PFSK-1 (cell line): ENCODE measurements at regions not wholly inside any gene's neighbourhood (a gene's known extent, or its start where the extent isn't known, plus 50 kb on each side); places are given as distances from the start of the nearest gene placed in this dataset.

ENCODE experiments used
- FOXP2 ChIP-seq: optimal IDR thresholded peaks from 2 replicates; pipeline ENCODE3; 2011; ENCODE audit warnings: borderline replicate concordance, control low read depth, inconsistent platforms; ENCODE audit not compliant: insufficient read depth; ENCODE audit errors: extremely low read length, extremely low read depth
- POLR2AphosphoS5 ChIP-seq: IDR thresholded peaks from 2 replicates; pipeline ENCODE4 v1.6.1; 2012; ENCODE audit warnings: low read depth, mild to moderate bottlenecking, control low read depth, low read length, moderate library complexity
- SIN3A ChIP-seq: IDR thresholded peaks from 2 replicates; pipeline ENCODE4 v1.6.1; 2012; ENCODE audit warnings: mild to moderate bottlenecking, low read length, moderate library complexity, borderline replicate concordance; ENCODE audit not compliant: insufficient read depth
- TAF1 ChIP-seq: IDR thresholded peaks from 2 replicates; pipeline ENCODE4 v1.6.1; 2012; ENCODE audit warnings: low read length, control low read depth, borderline replicate concordance; ENCODE audit not compliant: insufficient read depth
- TF ChIP-seq, protein P1 (sequence below), 2 experiments: IDR thresholded peaks; 2 replicates each; pipeline versions ENCODE4 v1.6.1 to v1.8.0; 2011 to 2012; ENCODE audit warnings: low read depth in 2 of 2, low read length in 2 of 2, control low read depth in 1 of 2, inconsistent platforms in 1 of 2, mild to moderate bottlenecking in 1 of 2, moderate library complexity in 1 of 2; ENCODE audit not compliant: insufficient read depth in 1 of 2

DNA sequence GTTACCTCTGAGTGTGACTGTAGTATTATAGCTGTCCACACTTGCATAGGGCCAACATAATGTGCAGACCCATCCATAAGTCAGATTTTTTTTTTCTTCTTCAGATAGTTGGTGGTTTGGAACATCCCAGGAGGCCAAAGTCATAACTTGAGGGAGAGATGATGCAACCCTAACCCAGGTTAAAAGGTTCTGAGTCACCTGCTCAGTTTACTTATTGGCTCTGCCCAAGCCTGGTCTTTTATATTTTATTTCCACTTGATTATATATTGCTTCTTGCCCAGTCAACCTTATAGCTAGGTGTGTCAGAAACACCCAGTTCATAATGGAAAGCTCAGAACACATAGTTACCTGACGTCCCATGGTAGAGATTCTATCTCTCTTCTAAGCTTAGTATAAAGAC, 113.1 kb upstream of the PCSK1 start:
- TF ChIP-seq SIN3A (no peak), POLR2AphosphoS5 (no peak), FOXP2 (no peak), TAF1 (no peak)
- TF ChIP-seq, protein P1, sequence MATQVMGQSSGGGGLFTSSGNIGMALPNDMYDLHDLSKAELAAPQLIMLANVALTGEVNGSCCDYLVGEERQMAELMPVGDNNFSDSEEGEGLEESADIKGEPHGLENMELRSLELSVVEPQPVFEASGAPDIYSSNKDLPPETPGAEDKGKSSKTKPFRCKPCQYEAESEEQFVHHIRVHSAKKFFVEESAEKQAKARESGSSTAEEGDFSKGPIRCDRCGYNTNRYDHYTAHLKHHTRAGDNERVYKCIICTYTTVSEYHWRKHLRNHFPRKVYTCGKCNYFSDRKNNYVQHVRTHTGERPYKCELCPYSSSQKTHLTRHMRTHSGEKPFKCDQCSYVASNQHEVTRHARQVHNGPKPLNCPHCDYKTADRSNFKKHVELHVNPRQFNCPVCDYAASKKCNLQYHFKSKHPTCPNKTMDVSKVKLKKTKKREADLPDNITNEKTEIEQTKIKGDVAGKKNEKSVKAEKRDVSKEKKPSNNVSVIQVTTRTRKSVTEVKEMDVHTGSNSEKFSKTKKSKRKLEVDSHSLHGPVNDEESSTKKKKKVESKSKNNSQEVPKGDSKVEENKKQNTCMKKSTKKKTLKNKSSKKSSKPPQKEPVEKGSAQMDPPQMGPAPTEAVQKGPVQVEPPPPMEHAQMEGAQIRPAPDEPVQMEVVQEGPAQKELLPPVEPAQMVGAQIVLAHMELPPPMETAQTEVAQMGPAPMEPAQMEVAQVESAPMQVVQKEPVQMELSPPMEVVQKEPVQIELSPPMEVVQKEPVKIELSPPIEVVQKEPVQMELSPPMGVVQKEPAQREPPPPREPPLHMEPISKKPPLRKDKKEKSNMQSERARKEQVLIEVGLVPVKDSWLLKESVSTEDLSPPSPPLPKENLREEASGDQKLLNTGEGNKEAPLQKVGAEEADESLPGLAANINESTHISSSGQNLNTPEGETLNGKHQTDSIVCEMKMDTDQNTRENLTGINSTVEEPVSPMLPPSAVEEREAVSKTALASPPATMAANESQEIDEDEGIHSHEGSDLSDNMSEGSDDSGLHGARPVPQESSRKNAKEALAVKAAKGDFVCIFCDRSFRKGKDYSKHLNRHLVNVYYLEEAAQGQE (IDR thresholded peaks at IDR 0.05; ENCODE audit: insufficient read depth in 1 of 2, low read depth in 2 of 2, low read length in 2 of 2) = no peak

DNA sequence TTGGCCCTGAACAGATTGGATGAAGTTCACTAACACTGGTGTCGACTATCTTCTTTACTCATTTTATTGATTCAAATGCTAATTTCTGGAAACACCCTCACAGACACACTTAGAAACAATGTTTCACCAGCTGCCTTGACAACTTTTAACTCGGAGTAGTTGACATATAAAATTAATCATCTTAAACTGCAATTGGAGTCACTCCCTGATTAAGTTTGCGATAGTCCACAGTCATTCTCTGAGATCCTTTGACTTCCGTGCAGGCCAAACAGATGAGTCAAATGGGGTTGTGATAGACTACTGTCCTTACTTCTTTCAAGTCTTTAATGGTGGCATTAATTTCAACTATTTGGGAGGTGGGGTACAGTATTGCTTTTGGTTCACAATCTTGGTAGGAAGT, 114.4 kb upstream of the PCSK1 start:
- TF ChIP-seq SIN3A = no peak
- TF ChIP-seq, protein P1 (IDR thresholded peaks at IDR 0.05; ENCODE audit: insufficient read depth in 1 of 2, low read depth in 2 of 2, low read length in 2 of 2) = no peak
- no peak for TF ChIP-seq FOXP2
- TF ChIP-seq TAF1 = no peak
- no peak for TF ChIP-seq POLR2AphosphoS5

DNA sequence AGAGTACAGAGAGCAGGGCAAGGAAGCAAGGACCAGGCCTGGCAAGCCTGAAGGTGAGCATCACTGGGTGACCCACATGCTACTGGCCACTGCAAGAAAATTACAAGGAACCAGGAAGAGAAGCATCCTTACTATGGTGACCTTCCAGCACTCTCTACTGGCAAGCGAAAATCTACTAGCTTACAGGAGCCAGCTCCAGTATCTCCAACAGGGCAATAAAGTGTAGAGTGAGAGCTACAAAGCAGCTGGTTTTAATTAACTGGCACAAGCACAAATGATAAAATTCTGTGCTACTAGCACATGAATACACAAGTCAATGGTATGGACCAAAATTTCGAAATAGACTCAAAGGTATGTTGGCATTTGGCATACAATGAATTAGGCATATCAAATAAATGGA, 113.3 kb upstream of the CAST start:
- TF ChIP-seq, protein P1 (IDR thresholded peaks at IDR 0.05; ENCODE audit: insufficient read depth in 1 of 2, low read depth in 2 of 2, low read length in 2 of 2) = no peak
- TF ChIP-seq TAF1 (no peak), FOXP2 (no peak), POLR2AphosphoS5 (no peak), SIN3A (no peak)

DNA sequence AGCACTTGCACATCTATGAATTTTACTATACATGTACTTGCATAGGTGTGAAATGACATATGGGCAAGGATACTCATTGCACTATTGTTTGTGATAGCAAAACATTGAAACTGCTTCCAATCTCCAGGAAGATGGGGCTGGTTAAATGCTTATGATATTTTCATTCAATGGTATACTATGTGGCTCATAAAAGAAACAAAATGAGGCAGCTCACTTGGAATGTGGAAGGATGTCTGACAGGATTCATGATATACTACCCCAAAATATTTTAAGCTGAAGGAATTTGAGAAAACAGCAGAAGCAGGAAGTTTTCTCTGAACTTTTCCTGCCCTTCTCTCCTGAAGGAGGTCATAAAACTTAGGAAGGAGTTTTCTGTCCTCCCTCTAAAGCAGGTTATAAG, 99.6 kb upstream of the CAST start:
- no peak for TF ChIP-seq SIN3A
- TF ChIP-seq TAF1 = no peak
- TF ChIP-seq, protein P1 (IDR thresholded peaks at IDR 0.05; ENCODE audit: insufficient read depth in 1 of 2, low read depth in 2 of 2, low read length in 2 of 2) = no peak
- TF ChIP-seq FOXP2 = no peak
- TF ChIP-seq POLR2AphosphoS5 = no peak

DNA sequence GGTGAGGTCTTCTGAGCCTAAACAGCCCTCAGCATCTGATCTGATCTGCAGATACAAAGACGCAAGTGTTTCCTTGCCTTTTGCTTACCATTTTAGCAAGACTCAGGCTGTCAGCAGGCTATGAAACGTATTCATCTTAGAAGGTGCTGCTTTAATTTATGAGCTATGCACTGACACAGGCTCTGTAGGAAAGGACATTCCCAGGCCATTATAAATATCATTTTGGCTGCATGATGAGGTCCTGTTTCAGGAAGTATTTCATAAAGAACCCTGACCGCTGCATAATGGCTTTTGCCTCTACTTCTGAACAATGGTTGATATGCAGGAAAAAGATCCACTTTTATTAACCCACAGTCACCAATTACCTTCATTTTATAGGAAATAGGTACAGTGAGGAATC, 98.4 kb upstream of the CAST start:
- no peak for TF ChIP-seq FOXP2
- no peak for TF ChIP-seq TAF1
- TF ChIP-seq, protein P1 (IDR thresholded peaks at IDR 0.05; ENCODE audit: insufficient read depth in 1 of 2, low read depth in 2 of 2, low read length in 2 of 2) = no peak
- no peak for TF ChIP-seq SIN3A
